Fibroblast of peridontal ligament (primary cell): ENCODE measurements at regions not wholly inside any gene's neighbourhood (a gene's known extent, or its start where the extent isn't known, plus 50 kb on each side); places are given as distances from the start of the nearest gene placed in this dataset.
"Not testable (repeated sequence)": the region's sequence is repeated elsewhere in the genome, so short reads cannot be mapped to it uniquely, and the experiment has no call there.

Source experiments
- DNase-seq: peaks from one replicate; pipeline ENCODE4 v3.0.0-alpha.2; 2010; ENCODE audit errors: extremely low read depth

GRCh38 chr1:94303005-94303404 is 65.6 kb upstream of the ARHGAP29 start:
- DNase-seq, result no peak

GRCh38 chr1:94302497-94302896 is 65.1 kb upstream of the ARHGAP29 start:
- no peak for DNase-seq

- DNase-seq, result peak; percentile 50
These were observed 63.8 kb upstream of the ARHGAP29 start for GRCh38 chr1:94301186-94301585.

- no peak for DNase-seq
These were observed 63.3 kb upstream of the ARHGAP29 start for GRCh38 chr1:94300731-94301130.

- peak; percentile 43 for DNase-seq
These were observed 62.5 kb upstream of the ARHGAP29 start for GRCh38 chr1:94299627-94300553.

GRCh38 chr1:94298861-94299260 is 61.5 kb upstream of the ARHGAP29 start:
- peak; percentile 77 for DNase-seq

GRCh38 chr1:94296018-94296417 is 58.6 kb upstream of the ARHGAP29 start:
- DNase-seq, result peak; percentile 94

- DNase-seq, result not testable (repeated sequence)
These were observed 55.6 kb upstream of the ARHGAP29 start for GRCh38 chr1:94292978-94293377.

- DNase-seq, result not testable (repeated sequence)
These were observed 51.9 kb upstream of the ARHGAP29 start for GRCh38 chr1:94289244-94289643.
